CD4-positive, alpha-beta T cell treated with Interferon alpha-2 for 1 hour (primary cell): ENCODE measurements at regions not wholly inside any gene's neighbourhood (a gene's known extent, or its start where the extent isn't known, plus 50 kb on each side); places are given as distances from the start of the nearest gene placed in this dataset.

Experiments
- DNase-seq, 2 donors: peaks; one replicate each; pipeline ENCODE4 v3.0.0-alpha.2; 2020 to 2022

DNA sequence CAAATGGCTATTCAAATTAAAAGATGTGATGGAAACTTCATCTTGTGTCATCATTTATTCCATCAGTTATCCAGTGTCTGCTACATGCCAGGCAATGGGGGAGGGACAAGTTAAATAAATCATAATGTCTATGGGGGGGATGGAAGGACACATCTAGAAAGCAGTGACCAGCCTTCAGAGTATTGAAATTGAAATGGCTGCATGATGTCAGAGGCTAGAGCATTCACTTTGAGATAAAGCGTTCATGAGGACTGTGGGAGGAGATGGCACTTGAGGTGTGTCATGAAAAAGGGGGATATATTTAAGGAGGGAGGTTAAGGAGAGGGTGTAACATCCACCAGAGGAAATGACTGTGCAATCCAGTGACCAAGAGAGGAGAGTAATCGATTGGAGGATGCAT, 50.6 kb downstream of the SLIT2 start:
- no peak for DNase-seq

DNA sequence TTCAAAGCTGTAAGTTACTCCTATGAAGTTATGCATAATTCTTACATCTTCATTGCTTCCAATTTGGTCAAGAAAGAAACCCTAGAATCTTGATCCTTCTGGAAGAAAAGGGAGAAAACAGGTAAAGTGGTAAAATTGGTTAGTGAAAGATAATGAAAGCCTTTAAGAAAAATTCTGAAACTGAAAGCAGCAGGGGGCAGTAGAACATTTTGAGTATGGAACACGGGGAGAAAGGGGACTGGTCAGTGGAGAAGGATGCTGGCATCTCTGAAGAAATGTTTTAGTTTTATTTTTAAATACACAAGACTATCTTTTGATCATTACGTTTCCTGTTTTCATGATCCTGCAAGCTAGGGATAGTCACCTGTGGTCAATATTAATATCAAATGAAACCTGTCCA, 54.3 kb downstream of the SLIT2 start:
- DNase-seq, result no peak

DNA sequence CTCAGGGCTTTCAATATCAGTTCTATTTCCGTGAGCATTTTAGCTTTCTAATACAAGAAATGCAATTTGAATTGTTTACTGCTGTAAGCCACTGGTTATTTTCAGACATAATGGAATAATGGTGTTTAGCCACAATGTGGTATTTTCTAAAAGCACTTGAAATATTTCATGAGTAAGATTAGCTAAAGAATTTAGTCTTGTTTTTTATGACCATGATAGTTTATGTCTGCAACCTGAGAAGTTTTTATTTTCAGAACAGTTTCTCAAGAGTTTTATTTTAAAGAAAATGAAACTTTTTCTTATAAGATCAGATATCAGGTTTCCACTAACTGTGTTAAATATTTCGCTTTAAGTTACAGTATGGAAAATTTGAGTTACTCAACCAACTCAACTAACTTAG, 60.2 kb downstream of the SLIT2 start:
- no peak for DNase-seq

DNA sequence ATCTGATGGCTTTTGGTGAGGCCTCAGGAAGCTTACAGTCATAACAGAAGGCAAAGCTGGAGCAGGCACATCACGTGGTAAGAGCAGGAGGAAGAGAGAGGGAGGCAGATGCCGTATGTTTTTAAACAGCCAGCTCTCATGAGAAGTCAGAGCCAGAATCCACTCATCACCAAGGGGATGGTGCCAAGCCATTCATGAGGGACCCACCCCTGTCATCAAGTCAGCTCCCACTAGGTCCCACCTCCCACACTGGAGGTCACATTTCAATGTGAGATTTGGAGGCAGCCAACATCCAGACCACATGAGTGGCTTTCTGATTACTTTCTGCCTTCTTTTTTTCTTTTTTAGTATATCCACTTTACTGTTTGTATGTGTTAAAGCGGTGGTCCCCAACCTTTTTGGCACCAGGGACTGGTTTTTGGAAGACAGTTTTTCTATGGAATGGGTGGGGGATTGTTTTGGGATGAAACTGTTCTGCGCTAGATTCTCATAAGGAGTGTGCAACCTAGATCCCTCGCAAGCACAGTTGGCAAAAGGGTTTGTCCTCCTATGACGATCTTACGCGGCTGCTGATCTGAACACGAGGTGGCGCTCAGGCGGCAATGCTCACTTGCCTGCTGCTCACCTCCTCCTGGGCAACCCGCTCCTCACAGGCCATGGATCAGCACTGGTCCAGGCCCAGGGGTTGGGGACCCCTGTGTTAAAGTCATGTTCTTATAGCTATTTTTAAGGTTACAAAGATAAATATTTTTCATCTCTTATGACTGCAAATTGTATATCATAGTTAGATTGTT, 61.7 kb downstream of the SLIT2 start:
- DNase-seq, result no peak

DNA sequence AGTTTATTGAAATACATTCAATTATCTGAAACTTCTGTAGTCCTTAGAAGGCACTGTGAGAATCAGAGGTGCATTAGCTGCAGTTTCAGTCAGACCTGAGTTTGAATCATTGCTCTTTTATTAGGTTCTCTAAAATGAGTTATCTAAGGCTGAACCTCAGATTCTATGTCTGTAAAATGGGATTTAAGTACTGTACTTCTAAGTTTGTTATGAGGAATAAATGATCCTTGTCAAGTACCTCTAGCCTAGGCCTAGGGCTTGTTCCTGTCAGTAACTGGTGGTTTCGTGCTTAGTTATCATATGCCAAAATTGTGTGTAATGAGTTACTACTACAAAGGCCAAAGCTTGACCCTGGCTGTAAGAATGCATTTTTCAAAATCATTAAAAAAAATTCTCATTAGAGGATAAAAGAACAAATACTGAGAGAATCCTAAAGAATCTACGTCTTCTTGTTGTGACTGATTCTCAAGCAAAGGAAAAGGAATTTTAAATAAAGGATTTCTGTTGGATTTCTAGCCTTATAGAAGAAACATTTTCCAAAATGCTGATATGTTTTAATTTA, 65.8 kb downstream of the SLIT2 start:
- no peak for DNase-seq

DNA sequence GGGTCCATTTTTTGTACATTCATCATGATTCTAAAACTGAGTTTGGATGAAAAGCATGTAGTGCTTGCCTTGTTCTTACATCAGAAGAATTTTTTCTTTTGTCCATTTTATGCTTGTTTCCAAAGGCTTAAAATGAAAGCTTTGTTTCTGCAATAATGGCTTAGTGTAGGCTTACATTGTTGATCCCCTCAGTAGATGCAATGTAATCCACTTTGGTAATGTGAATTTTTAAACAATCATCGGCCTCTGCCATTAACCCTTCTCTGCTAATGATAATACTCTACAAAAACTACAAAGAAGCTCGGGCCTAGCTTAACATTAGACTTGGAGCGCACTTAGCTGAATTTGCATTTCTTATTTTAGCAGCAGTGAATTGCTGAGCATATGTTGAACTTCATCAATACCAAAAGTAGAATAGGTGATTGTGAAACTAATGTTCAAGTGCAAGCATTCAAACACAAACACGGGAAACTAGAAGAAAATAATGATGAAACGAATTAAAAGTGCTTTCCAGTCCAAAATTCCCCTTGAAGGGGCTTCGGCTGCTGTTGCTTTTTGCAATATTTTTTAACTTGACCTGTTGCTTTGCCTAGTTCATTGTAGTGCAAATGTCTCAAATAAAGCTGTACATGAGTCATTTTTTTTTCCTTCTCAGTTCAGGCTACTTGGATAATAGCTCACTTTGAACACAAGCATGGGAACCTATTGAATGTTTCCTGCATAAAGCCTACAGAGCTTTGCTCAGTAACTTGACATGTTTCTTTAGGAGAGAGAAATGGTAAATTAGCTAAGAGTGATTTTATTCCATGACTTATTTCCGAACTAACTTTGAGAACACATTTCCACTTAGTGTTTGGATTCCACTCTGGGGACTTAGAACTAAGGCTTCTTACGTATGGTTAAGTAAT, 66.5 kb downstream of the SLIT2 start:
- no peak for DNase-seq

DNA sequence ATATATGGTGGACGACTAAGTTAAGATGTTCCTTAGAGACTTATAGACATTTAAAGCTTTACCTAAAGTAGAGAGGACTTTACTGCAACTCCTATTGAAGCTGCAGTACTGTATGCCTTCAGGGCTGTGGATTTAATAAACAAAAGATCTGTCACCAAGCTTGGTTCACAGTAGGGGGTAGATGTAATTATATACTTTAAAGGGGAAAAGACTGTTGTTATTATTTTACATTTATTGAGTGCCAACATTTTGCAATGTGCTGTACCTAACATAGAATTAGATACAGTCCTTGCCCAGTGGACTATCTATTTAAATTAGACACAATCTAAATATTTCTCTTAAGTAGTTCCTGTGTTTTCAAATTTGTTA, 67.2 kb downstream of the SLIT2 start:
- no peak for DNase-seq

DNA sequence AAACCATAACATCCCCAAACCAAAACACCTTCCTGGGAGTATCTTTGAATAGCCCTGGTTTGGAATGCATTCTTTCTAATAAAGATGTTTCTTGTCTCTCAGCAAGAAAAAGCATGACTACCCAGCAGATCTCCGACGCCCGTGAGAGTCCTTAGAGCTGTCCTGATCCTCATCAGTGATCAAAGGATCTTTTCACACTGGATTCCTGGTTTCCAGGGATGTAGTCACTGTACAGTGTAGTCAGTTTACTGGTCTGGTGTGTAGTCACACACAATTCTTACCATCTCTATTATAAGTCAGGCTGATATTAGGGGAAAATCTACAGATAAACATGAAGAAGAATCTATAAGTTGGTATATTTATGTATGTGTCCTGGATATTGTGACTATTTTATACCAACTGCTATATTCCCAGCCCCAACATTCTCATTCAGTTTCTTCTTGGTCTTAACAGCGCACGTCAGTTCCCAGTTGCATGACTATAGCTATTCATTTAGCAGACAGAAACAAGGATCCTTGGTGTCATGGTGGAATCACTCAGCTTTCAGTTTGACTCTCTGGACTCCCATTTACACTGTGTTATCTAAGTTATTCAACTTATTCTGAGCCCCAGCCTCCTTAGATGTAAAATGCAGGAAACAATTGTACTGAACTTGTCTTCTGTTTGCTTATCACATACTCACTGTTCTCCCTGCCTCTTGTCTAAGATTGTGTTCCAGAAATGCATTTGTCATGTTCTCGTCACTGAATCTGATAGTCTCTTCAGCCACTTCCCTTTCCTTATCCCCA, 68.3 kb downstream of the SLIT2 start:
- DNase-seq, result no peak

DNA sequence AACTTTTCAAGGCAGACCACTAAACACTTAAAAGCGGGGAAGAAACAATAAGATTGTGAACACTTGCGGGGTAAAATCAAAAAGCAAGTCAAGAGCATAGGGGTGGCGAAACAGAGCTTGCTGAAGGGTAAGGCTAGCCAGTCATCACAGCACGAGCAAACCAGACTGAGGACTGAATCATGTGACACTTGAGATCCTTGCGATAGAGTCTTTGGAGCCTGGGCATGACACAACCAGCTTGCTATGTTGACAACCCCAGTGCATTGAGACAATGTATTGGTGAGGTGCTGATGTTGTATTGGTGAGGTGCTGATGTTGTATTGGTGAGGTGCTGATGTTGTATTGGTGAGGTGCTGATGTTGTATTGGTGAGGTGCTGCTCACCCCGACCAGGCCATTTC, 72.3 kb downstream of the SLIT2 start:
- no peak for DNase-seq

DNA sequence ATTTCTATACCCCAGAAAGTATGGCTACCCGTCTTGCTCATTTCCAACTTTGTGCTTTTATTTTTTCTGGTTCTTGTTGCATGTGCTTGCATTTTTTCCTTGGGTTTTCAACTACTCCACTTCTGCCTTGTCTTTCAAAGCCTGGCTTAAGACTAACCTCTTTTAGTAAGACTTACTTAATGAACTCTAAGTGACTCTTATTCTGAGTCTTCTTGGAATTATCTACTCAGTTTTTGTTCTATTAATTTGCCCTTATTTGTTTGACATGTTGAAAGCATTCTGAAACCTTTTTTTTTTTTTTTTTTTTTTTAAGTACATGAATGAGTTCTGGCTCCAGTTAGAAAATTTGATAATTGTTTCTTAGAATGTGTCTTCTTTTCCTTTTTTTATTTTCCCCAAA, 74.8 kb downstream of the SLIT2 start:
- DNase-seq, result no peak

DNA sequence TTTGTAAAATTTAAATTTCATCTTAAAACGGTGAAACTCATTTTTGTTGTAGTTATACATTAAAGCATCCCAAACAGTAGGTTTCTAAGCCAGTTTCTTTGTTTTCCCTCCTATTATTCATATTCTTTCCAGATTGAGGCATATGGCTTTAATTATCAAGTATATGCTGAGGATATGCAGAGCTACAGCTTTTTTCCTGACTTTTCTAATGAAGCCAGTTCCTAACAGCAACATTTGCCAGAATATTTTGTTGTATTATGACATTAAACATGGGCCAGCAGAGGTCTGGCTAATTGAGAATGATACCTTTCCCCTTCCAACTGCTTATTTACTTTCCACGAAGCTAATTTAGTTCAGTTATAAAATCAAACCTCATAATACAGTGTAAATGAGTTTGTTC, 75.3 kb downstream of the SLIT2 start:
- DNase-seq, result no peak

DNA sequence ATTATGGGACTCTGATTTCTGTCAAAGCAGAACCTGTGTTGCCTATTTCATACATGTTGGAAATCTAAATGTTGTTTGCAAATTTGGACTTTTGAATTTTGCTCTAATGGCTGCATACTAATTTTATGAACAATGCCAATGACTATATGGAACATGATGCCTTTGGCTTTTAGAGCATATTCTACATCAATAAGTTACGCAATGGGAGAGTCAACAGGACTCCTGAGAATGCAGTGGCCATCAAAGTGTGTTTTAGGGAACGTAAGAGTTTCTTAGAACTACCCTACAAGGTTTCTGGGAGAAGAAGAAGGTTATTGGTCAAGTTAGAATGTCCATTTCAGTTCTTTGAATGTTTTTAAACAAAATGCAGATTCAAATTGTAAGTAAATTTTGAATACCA, 76.1 kb downstream of the SLIT2 start:
- DNase-seq, result no peak

DNA sequence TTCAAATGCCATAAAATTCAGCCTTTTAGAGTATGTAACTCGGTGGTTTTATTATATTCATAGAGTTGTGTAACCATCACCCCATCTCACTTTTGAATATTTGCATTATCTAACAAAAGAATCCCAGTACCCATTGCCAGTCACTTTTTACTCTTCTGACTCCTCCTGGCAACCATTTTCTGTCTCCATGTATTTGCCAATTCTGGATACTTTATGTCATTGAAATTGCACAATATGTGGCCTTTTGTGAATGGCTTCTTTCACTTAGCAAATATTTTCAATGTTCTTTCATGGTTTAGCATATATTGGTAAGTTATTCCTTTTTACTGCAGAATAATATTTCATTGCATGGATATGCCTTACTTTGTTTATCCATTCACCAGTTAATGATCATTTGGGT, 79.9 kb downstream of the SLIT2 start:
- DNase-seq, result no peak

DNA sequence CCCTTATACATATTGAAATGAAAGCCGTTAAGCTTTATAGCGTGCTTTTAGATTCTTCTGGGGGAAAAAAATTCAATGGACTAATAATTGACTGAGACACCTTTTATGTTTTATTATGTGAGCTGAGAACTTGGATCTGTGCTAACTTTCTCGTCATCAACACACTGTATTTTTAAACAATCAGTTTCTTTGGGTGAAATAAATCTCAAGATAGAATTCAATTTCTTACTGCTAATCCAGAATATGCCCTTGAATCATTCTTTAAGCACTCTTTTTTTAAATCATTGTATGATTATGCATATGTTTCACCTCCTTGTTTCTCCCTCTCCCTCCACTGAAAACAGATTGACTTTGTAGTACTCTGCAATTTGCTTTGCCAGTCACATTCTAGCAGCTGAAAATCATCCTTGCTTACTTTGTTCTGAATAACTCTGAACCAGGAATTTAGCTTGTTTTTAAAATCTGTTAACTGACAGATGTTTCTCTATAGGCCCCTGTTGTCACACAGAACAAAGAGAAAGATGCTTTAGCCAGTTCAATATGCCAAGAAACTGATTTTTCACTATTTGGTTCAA, 81.5 kb downstream of the SLIT2 start:
- DNase-seq, result no peak

DNA sequence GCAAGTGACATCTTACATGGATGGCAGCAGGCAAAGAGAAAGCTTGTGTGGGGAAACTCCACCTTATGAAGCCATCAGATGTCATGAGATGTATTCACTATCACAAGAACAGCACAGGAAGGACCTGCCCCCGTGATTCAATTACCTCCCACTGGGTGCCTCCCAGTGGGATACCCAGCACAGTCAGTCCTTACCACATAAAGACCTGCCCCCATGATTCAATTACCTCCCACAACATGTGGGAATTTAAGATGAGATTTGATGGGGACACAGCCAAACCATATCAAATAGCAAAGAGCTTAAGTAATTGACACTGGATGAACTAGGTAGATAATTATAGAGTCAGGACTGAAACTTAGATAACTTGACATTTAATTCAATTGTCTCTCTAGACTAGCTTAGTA, 85.6 kb downstream of the SLIT2 start:
- DNase-seq, result no peak

DNA sequence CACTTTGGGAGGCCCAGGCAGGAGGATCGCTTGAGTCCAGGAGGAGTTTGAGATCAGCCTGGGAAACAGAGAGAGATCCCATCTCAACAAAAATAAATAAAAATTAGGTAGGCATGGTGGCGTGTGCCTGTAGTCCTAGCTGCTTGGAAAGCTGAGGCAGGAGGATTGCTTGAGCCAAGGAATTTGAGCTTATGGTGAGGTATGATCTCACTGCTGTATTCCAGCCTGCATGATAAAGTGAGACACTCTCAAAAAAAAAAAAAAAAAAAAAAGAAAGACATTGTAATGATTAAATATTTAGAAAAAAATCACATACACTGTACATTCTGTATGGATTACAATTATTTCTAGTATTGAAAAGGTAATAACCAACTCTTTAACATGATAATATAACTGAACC, 87.1 kb downstream of the SLIT2 start:
- DNase-seq, result no peak

DNA sequence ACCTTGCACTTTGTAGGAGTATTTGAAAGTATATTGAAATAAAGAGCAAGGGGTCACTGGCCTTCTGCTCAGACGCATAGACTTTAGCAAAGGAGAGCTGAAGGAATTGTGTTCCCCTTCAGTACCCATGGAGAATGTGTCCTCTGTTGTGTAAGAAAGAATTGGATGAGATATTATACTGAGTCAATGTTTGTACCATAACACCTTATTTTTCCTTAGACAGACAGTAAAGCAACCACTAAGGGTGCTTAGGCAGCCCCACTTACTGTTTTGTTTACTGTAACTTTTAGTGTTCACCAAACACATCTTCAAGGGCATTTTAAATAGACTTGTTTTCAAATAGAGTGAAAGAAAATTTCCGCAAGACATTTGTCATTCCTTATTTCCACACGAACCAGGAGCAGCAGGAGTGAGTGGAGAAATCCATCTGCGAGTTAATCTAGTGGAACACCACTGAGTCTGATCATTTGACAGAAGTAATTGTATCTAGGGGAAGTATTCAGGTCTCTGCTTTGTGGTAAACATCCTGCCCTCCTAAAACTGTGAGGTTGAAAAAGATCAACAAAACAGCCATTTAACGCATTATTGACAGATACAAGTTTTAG, 89.5 kb downstream of the SLIT2 start:
- DNase-seq, result no peak

DNA sequence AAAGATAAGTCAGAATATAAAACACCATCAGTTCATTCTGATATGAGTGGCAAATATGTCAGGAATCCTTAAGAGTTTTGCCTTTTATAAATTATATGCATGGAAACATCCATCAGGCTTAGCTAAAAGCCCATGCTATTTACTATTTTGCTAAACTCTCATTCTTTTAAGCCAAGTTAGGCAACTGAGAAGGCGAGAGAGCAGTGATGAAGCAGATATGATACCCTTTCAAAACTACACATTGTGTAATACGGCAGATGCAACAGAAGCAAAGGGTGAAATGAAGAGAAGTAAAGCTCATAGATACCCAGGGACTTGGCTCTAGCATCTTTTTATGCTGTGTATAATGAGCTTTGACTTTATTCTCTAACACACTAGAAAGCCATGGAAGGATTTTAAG, 95.8 kb downstream of the SLIT2 start:
- DNase-seq, result no peak

DNA sequence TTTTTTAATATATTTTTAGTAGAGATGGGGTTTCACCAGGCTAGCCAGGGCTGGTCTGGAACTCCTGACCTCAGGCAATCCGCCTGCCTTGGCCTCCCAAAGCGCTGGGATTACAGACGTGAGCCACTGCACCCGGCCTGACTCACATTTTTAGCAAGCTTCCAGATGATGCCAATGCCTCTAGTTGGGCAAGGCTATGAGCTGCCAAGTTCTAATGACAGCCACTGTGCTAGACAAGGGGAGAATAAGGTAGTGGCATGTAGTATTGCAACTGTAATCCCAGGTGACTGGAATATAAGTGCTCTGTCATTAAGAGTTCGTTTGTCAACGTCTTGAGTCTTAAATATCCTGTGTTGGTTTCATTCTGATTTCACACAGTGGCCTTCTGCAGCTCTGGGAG, 96.7 kb downstream of the SLIT2 start:
- no peak for DNase-seq

DNA sequence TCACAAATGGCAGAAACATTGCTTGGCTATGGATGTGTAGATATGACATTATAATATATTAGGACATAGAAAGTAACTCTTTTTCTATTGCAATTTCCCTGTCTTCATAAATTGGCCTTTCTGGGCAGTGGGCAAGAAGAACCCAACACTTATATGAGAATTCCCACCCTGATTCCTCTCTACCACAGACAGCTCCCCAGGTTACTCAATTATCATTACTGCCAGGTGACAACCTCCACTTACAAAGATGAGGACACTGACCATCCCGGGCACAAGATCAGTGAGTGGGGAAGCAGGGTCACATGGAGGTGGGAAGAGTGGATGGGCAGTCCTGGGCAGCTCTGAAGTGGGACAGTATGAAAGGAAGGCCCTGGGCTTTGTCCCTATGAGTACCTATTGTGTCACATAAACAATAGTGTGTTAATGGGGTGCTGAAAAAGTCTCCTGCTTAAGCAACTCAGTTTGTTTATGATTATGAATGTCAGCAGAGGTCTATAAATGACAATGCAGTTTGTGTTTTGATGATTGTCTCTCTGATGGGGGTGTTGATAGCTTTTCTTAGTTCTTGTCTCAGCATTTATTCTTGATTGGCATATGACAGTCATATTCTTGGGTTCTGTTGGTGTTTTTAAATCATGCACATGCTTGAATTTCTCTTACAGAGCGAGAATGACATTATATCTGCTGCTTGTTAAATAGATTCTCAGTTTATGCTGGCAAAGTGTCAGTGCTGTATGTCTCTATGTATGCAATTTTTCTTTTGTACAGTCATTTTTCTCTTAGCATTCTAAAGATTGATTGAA, 99.9 kb downstream of the SLIT2 start:
- DNase-seq, result no peak

DNA sequence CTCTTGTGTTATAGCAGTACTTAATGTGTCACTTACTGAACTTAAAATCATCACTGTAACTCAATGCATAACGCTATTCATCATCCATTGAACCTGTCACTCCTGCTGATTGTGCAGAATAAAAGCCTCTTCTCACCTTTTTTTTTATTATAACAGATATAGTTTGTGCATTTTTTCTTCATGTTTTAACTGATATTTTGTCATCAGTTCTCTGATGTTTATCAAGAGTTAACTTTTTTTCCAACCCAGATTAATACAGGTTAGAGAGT, 100.4 kb downstream of the SLIT2 start:
- DNase-seq, result no peak

DNA sequence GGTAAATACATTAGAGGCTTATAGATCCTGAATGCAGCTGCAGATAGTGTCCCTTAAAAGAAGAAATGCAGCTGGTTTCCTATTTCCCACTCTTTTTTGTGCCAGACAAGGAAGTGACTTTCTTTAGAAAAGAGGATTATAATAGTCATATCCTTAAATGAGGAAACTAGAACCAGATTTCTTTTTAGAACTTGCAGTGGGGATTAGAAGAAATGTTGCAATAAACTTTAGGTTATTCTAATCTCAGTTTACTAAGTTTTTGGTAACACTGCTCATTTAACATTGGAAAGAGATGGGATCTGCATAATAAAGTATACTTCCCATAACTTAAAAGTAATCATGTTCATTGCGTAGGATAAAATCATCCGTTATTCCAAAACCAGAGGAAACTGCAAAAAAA, 101.9 kb downstream of the SLIT2 start:
- no peak for DNase-seq
